ENCODE measurements at regions not wholly inside any gene's neighbourhood (a gene's known extent, or its start where the extent isn't known, plus 50 kb on each side); places are given as distances from the start of the nearest gene placed in this dataset.

DNA sequence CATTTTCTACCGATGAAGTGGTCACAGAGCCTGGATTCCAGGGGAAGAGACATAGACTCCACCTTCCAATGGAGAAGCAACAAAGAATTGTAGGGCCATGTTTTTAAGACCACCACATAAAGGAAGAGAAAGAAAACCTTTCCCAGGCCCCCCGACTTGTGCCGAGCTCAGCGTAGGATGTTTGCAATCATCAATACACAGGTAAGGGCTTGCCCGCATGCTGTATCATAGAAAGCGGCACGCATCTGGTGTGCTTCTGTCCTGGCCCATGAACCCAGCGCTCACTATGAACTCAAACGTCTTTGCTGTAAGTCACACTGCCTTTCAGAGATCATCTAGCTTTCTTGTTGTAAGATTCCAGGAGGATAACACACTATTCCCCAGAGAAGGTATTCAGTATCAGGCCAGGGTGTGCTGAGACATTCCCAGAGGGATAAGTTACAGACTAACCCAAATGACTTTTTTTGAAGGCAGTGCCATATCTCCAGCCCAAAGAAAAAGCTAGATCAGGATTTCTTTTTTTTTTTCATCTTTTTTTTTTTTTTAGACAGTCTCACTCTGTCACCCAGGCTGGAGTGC is 79.5 kb upstream of the RPL38 start:
- no peak for TF ChIP-seq POLR2A (IDR thresholded peaks at IDR 0.05; ENCODE audit: low read depth, low read length)
- no peak for TF ChIP-seq POLR2AphosphoS5 (IDR thresholded peaks at IDR 0.05; ENCODE audit: low read depth, low read length)

All from GM12891 (cell line).